ENCODE measurements at regions not wholly inside any gene's neighbourhood (a gene's known extent, or its start where the extent isn't known, plus 50 kb on each side); places are given as distances from the start of the nearest gene placed in this dataset.

- no peaks in the 10 kb centered on the region for H3K4me1 ChIP-seq
- H3K27me3 ChIP-seq: no peaks in the 10 kb centered on the region
- TF ChIP-seq POLR2A (IDR thresholded peaks at IDR 0.05) (no peak), POLR2AphosphoS5 (IDR thresholded peaks at IDR 0.05) (no peak)
- TF ChIP-seq, protein P1, sequence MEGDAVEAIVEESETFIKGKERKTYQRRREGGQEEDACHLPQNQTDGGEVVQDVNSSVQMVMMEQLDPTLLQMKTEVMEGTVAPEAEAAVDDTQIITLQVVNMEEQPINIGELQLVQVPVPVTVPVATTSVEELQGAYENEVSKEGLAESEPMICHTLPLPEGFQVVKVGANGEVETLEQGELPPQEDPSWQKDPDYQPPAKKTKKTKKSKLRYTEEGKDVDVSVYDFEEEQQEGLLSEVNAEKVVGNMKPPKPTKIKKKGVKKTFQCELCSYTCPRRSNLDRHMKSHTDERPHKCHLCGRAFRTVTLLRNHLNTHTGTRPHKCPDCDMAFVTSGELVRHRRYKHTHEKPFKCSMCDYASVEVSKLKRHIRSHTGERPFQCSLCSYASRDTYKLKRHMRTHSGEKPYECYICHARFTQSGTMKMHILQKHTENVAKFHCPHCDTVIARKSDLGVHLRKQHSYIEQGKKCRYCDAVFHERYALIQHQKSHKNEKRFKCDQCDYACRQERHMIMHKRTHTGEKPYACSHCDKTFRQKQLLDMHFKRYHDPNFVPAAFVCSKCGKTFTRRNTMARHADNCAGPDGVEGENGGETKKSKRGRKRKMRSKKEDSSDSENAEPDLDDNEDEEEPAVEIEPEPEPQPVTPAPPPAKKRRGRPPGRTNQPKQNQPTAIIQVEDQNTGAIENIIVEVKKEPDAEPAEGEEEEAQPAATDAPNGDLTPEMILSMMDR (IDR thresholded peaks at IDR 0.05): no peak
- H3K9me3 ChIP-seq: no peaks in the 10 kb centered on the region
- intact Hi-C loops (cut with DNase I; ENCODE audit: low total_unique reads): no loop called here
- no peak overlapping the region for H3K4me3 ChIP-seq
- H3K27ac ChIP-seq: no peak overlapping the region
- no peaks in the 10 kb centered on the region for H3K36me3 ChIP-seq
- no peak for DNase-seq (ENCODE audit: low spot score in 2 of 2)
Measured at GRCh38 chr1:212224102-212224501, 61.1 kb upstream of the PPP2R5A start.

GRCh38 chr1:212225416-212225815 lies 59.8 kb upstream of the PPP2R5A start:
- no peak overlapping the region for H3K4me3 ChIP-seq
- H3K27me3 ChIP-seq: no peaks in the 10 kb centered on the region
- no peak for TF ChIP-seq POLR2AphosphoS5 (IDR thresholded peaks at IDR 0.05)
- no peak for TF ChIP-seq POLR2A (IDR thresholded peaks at IDR 0.05)
- TF ChIP-seq, protein P1 (IDR thresholded peaks at IDR 0.05): no peak
- no peak overlapping the region for H3K27ac ChIP-seq
- H3K4me1 ChIP-seq: no peaks in the 10 kb centered on the region
- DNase-seq (ENCODE audit: low spot score in 2 of 2): no peak
- no peaks in the 10 kb centered on the region for H3K36me3 ChIP-seq
- intact Hi-C loops (cut with DNase I; ENCODE audit: low total_unique reads): no loop called here
- H3K9me3 ChIP-seq: no peaks in the 10 kb centered on the region

DNA sequence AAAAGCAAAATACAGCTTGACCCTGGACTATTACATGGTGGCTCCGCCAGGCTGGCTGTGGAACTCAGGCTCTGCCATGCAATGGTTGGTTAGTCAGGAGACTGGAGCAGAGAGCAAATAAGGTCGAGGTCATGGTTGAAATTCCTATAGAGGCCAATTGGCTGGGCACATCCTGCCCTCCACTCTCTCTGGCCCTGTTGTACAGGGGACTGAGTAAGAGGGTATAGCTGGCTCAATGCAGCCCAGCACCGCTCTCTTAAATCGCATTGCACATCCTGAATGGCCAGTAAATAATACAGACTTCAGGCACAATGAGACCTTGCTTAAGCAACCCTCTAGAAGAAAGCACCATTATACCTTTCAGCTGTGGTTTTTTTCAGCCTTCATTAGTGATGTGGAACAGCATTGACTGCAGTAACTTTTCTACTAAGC lies 59.3 kb upstream of the PPP2R5A start:
- no peak overlapping the region for H3K27ac ChIP-seq
- intact Hi-C loops (cut with DNase I; ENCODE audit: low total_unique reads): no loop called here
- H3K4me3 ChIP-seq: no peak overlapping the region
- no peaks in the 10 kb centered on the region for H3K4me1 ChIP-seq
- no peaks in the 10 kb centered on the region for H3K27me3 ChIP-seq
- TF ChIP-seq POLR2AphosphoS5 (IDR thresholded peaks at IDR 0.05) (no peak), POLR2A (IDR thresholded peaks at IDR 0.05) (no peak)
- TF ChIP-seq, protein P1 (IDR thresholded peaks at IDR 0.05): no peak
- no peak for DNase-seq (ENCODE audit: low spot score in 2 of 2)
- H3K36me3 ChIP-seq: no peaks in the 10 kb centered on the region
- H3K9me3 ChIP-seq: no peaks in the 10 kb centered on the region

DNA sequence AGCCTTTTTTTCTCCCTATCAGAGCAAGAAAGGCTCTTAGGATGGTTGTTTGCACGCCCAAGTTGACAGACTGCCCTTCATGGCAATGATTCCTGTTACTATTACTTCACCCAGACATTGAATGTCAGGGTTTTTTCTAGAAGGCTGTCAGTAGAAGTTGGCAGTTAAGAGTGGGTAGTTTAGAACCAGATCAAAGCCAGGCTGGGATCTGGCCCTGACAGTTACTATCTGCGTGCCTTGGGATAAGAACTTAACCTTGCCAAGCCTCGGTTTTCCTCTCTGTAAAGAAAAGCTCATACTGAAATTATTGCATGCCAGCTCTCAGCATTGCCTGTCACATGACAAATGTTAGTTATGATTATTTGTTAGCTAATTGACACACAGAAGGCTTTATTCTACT lies 58.7 kb upstream of the PPP2R5A start:
- no peaks in the 10 kb centered on the region for H3K27me3 ChIP-seq
- DNase-seq (ENCODE audit: low spot score in 2 of 2): no peak
- TF ChIP-seq POLR2AphosphoS5 (IDR thresholded peaks at IDR 0.05) (no peak), POLR2A (IDR thresholded peaks at IDR 0.05) (no peak)
- H3K4me1 ChIP-seq: no peaks in the 10 kb centered on the region
- no peaks in the 10 kb centered on the region for H3K36me3 ChIP-seq
- no peaks in the 10 kb centered on the region for H3K9me3 ChIP-seq
- intact Hi-C loops (cut with DNase I; ENCODE audit: low total_unique reads): no loop called here
- no peak overlapping the region for H3K27ac ChIP-seq
- H3K4me3 ChIP-seq: no peak overlapping the region

- Histone ChIP-seq H3K4me1 (no peaks in the 10 kb centered on the region), H3K4me3 (no peak overlapping the region), H3K27me3 (no peaks in the 10 kb centered on the region), H3K27ac (no peak overlapping the region), H3K9me3 (no peaks in the 10 kb centered on the region), H3K36me3 (no peaks in the 10 kb centered on the region)
- no peak for DNase-seq (ENCODE audit: low spot score in 2 of 2)
- TF ChIP-seq, protein P1 (IDR thresholded peaks at IDR 0.05): no peak
- no peak for TF ChIP-seq POLR2AphosphoS5 (IDR thresholded peaks at IDR 0.05)
- TF ChIP-seq POLR2A (IDR thresholded peaks at IDR 0.05): no peak
- intact Hi-C loops (cut with DNase I; ENCODE audit: low total_unique reads): no loop called here
Measured at GRCh38 chr1:212228076-212228475, 57.1 kb upstream of the PPP2R5A start.

DNA sequence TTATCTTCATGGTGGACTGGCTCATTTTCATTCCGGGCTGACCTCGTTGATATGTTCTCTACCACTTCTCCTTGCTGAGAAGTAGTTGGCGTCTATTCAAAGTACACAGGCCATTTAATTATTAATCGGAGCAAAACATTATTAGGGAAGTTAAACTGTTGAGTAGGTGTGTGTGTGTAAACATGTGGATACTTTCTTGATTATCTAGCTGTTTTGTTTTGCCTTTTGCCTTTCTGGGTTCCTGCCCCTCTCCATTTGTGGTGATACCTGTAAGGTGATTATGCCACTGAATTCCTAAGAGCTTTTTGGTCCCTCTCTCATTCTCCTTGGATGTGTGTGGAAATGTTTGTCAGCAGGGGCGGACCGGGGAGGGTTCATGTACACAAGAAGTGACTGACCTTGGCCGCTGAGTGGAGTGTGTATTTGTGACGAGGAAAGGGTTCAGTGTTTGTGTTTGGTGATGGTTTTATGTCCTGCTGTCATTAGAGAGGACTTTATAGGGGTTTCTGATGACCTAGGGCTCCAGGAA lies 56.6 kb upstream of the PPP2R5A start:
- H3K27me3 ChIP-seq: no peaks in the 10 kb centered on the region
- DNase-seq (ENCODE audit: low spot score in 2 of 2): no peak
- no peak overlapping the region for H3K4me3 ChIP-seq
- H3K9me3 ChIP-seq: no peaks in the 10 kb centered on the region
- no peaks in the 10 kb centered on the region for H3K4me1 ChIP-seq
- no peaks in the 10 kb centered on the region for H3K36me3 ChIP-seq
- no peak overlapping the region for H3K27ac ChIP-seq
- intact Hi-C loops (cut with DNase I; ENCODE audit: low total_unique reads): no loop called here
- TF ChIP-seq, protein P1 (IDR thresholded peaks at IDR 0.05): no peak
- no peak for TF ChIP-seq POLR2A (IDR thresholded peaks at IDR 0.05)
- no peak for TF ChIP-seq POLR2AphosphoS5 (IDR thresholded peaks at IDR 0.05)
